OCI-LY7 (cell line): ENCODE measurements at regions not wholly inside any gene's neighbourhood (a gene's known extent, or its start where the extent isn't known, plus 50 kb on each side); places are given as distances from the start of the nearest gene placed in this dataset.

Source experiments
- BruUV-seq: library from RNA; stranded (reverse); fragments of 400-500 nt; replicated peaks from 2 replicates; lab custom pipeline; 2021; lab: Mats Ljungman, UMichigan
- CTCF ChIA-PET: fragments of 300-600 bp; sonication (Branson Sonifier 250); formaldehyde crosslinking; loops from one replicate; lab custom pipeline; 2022; ENCODE audit warnings: antibody characterized with exemption; ENCODE audit not compliant: unreplicated experiment; lab: Charles Lee
- POLR2A ChIA-PET: fragments of 300-600 bp; sonication (Branson Sonifier 250); formaldehyde crosslinking; loops from one replicate; lab custom pipeline; 2022; ENCODE audit warnings: antibody characterized with exemption; lab: Charles Lee
- DNase-seq: peaks from one replicate; pipeline ENCODE4 v3.0.0-alpha.2; 2015; ENCODE audit warnings: low spot score
- H2AFZ ChIP-seq: fragments of 200-600 bp; sonication (generic), shearing (Covaris generic); 2 replicates; pipeline ENCODE4 v1.6.1; 2014; ENCODE audit warnings: mild to moderate bottlenecking, antibody characterized with exemption, low read length, moderate library complexity
- H3K27ac ChIP-seq: fragments of 200-600 bp; sonication (generic); 2 replicates; pipeline ENCODE4 v1.5.1; 2014; ENCODE audit warnings: mixed run types, low read depth, mild to moderate bottlenecking, moderate library complexity, low read length, inconsistent platforms; ENCODE audit not compliant: poor library complexity, severe bottlenecking
- H3K36me3 ChIP-seq: fragments of 200-600 bp; sonication (generic); 2 replicates; pipeline ENCODE4 v1.6.1; 2014; ENCODE audit warnings: mild to moderate bottlenecking, antibody characterized with exemption, low read length, moderate library complexity, mixed read lengths; ENCODE audit not compliant: insufficient read depth
- H3K4me1 ChIP-seq: fragments of 200-600 bp; sonication (generic); 2 replicates; pipeline ENCODE4 v1.5.1; 2014; ENCODE audit warnings: mild to moderate bottlenecking, low read length; ENCODE audit not compliant: insufficient read depth, poor library complexity, severe bottlenecking
- H3K4me2 ChIP-seq: fragments of 200-600 bp; sonication (generic); 2 replicates; pipeline ENCODE4 v1.6.1; 2014; ENCODE audit warnings: mild to moderate bottlenecking, low read length
- H3K4me3 ChIP-seq: fragments of 200-600 bp; sonication (generic); 2 replicates; pipeline ENCODE4 v1.5.1; 2014; ENCODE audit warnings: mild to moderate bottlenecking, low read depth, low read length; ENCODE audit not compliant: poor library complexity, severe bottlenecking
- H3K79me2 ChIP-seq: fragments of 200-600 bp; sonication (generic); 2 replicates; pipeline ENCODE4 v1.6.1; 2016; ENCODE audit warnings: low read depth, mild to moderate bottlenecking, low read length, moderate library complexity, mixed read lengths; ENCODE audit not compliant: insufficient read depth
- H3K9me2 ChIP-seq: fragments of 200-600 bp; sonication (generic); 2 replicates; pipeline ENCODE4 v1.6.1; 2016; ENCODE audit warnings: mild to moderate bottlenecking, low read length, mixed read lengths; ENCODE audit not compliant: insufficient read depth
- H3K9me3 ChIP-seq: fragments of 200-600 bp; sonication (generic); 2 replicates; pipeline ENCODE4 v1.6.1; 2014; ENCODE audit warnings: mild to moderate bottlenecking, mixed run types, low read length, mixed read lengths
- H4K20me1 ChIP-seq: fragments of 200-600 bp; sonication (generic); 2 replicates; pipeline ENCODE4 v1.6.1; 2014; ENCODE audit warnings: mild to moderate bottlenecking, antibody characterized with exemption, low read length, moderate library complexity, mixed read lengths; ENCODE audit not compliant: insufficient read depth
- EZH2phosphoT487 ChIP-seq: fragments of 200-600 bp; sonication (generic); IDR thresholded peaks from 2 replicates; pipeline ENCODE4 v1.6.1; 2018; ENCODE audit warnings: low read depth, borderline replicate concordance, mild to moderate bottlenecking, mixed run types, antibody characterized with exemption, low read length, moderate library complexity, mixed read lengths
- intact Hi-C: fragments of 100-400 bp; cut with micrococcal nuclease; formaldehyde crosslinking; loops from one replicate; pipeline ENCODE4 v1.10.0; 2022; ENCODE audit not compliant: unreplicated experiment
- TF ChIP-seq, protein P1 (sequence below): fragments of 200-600 bp; sonication (generic); conservative IDR thresholded peaks from 2 replicates; pipeline ENCODE4 v1.5.1; 2014; ENCODE audit warnings: mild to moderate bottlenecking, antibody characterized with exemption, low read length, moderate library complexity, mixed read lengths

GRCh38 chr16:85428168-85428898, 184.8 kb upstream of the GSE1 start:
- intact Hi-C loops: loop anchor here (5.0 kb wide), 1 partner anchor 176 kb away; no protein-coding TSS in a partner anchor
- ChIA-PET POLR2A (no interaction called here), CTCF (interaction anchor here (1.0 to 1.1 kb wide), 3 partner anchors 12 to 176 kb away, joined by 3 to 5 read pairs (median 3); no protein-coding TSS in a partner anchor)
- H3K79me2 ChIP-seq: no peaks in the 10 kb centered on the region
- TF ChIP-seq EZH2phosphoT487: no peak
- TF ChIP-seq, protein P1, sequence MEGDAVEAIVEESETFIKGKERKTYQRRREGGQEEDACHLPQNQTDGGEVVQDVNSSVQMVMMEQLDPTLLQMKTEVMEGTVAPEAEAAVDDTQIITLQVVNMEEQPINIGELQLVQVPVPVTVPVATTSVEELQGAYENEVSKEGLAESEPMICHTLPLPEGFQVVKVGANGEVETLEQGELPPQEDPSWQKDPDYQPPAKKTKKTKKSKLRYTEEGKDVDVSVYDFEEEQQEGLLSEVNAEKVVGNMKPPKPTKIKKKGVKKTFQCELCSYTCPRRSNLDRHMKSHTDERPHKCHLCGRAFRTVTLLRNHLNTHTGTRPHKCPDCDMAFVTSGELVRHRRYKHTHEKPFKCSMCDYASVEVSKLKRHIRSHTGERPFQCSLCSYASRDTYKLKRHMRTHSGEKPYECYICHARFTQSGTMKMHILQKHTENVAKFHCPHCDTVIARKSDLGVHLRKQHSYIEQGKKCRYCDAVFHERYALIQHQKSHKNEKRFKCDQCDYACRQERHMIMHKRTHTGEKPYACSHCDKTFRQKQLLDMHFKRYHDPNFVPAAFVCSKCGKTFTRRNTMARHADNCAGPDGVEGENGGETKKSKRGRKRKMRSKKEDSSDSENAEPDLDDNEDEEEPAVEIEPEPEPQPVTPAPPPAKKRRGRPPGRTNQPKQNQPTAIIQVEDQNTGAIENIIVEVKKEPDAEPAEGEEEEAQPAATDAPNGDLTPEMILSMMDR: peak; percentile 72
- H3K9me2 ChIP-seq: no peaks in the 10 kb centered on the region
- H3K4me3 ChIP-seq: no peak overlapping the region
- H3K9me3 ChIP-seq: no peaks in the 10 kb centered on the region
- no peak overlapping the region for H3K27ac ChIP-seq
- H2AFZ ChIP-seq: no peak overlapping the region
- no TSS peak for BruUV-seq
- peak; percentile 64 for DNase-seq
- no peaks in the 10 kb centered on the region for H4K20me1 ChIP-seq
- H3K4me1 ChIP-seq: no peaks in the 10 kb centered on the region
- H3K4me2 ChIP-seq: no peak overlapping the region
- no peaks in the 10 kb centered on the region for H3K36me3 ChIP-seq

DNA sequence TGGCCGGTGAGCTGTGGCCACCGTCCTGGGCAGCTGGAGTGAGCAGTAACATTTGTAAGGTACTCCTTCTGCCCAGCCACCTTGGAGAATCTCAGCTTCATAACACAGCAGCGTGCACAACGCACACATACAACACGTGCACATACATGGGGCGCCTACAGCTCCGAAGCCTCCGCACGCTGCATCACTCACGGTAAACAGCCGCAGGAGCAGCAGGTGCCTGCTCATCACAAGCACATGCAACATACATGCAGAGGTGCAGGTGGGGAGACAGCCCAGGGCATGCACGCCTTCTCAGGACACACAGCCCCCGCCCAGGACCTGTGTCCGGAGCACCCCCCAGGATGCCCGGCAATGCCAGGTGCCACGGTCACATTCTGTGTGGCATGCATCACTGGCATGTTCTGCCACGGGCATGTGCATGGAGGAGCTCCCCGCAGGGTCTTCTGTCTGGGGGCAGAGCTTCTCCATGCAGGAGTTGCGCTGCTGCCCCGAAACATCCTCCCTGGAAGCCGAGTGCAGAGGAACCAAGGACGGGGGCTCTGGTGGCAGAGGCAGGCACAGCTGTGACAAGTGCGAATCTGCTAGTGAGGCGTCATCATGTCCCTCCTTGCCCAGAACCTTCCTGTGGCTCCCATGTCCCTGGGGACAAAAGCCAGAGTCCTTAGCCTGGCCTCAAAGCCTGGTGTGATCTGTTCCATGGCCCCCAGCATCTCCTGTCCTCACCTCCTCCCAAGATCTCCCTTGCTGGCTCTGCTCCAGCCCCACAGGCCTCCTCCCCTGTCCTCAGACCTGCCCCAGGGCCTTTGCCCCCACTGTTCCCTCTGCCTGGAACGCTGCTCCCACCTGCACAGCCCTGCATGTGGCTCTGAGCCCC, 184.0 kb upstream of the GSE1 start:
- CTCF ChIA-PET: interaction anchor here (1.0 to 1.1 kb wide), 3 partner anchors 13 to 177 kb away, joined by 3 to 5 read pairs (median 3); no protein-coding TSS in a partner anchor
- Histone ChIP-seq H3K27ac (no peak overlapping the region), H3K4me3 (no peak overlapping the region), H3K4me1 (no peaks in the 10 kb centered on the region), H3K4me2 (no peak overlapping the region), H4K20me1 (no peaks in the 10 kb centered on the region), H3K9me2 (no peaks in the 10 kb centered on the region), H3K9me3 (no peaks in the 10 kb centered on the region), H2AFZ (no peak overlapping the region), H3K79me2 (no peaks in the 10 kb centered on the region), H3K36me3 (no peaks in the 10 kb centered on the region)
- intact Hi-C loops: loop anchor here (5.0 kb wide), 1 partner anchor 177 kb away; no protein-coding TSS in a partner anchor
- no peak for TF ChIP-seq EZH2phosphoT487
- TF ChIP-seq, protein P1: no peak
- BruUV-seq: no TSS peak
- no peak for DNase-seq
- POLR2A ChIA-PET: interaction anchor here (0.5 kb wide), 1 partner anchor 178 kb away, joined by 3 read pairs; no protein-coding TSS in a partner anchor
